K562 (cell line): ENCODE measurements at regions not wholly inside any gene's neighbourhood (a gene's known extent, or its start where the extent isn't known, plus 50 kb on each side); places are given as distances from the start of the nearest gene placed in this dataset.

ENCODE experiments used
- C11orf30 ChIP-seq: fragments of 450-650 bp; IDR thresholded peaks from 2 replicates; pipeline ENCODE4 v1.6.1; 2016; ENCODE audit warnings: low read depth, mild to moderate bottlenecking
- FOXA3 ChIP-seq, 2 experiments: fragments of 450-650 bp in 1 of 2; sonication (generic) in 1 of 2; formaldehyde crosslinking; IDR thresholded peaks in 1 of 2; conservative IDR thresholded peaks in 1 of 2; 2 replicates each; pipeline versions ENCODE4 v1.4.0 to v1.8.0; 2020 to 2022; ENCODE audit warnings: mild to moderate bottlenecking in 2 of 2, missing genetic modification reagents in 1 of 2
- HNRNPL ChIP-seq: fragments of 200-400 bp; formaldehyde crosslinking; IDR thresholded peaks from 2 replicates; pipeline ENCODE4 v1.6.1; 2017; ENCODE audit warnings: low read depth, mild to moderate bottlenecking, low read length
- RAD21 ChIP-seq, 2 experiments: fragments of 250-450 bp in 1 of 2; fragments of 450-650 bp in 1 of 2; sonication (Bioruptor Pico) in 1 of 2; formaldehyde crosslinking in 1 of 2; IDR thresholded peaks in 1 of 2; conservative IDR thresholded peaks in 1 of 2; 2 replicates each; pipeline versions ENCODE4 v1.4.0 to v1.8.0; 2020 to 2022; ENCODE audit warnings: mild to moderate bottlenecking in 2 of 2, moderate library complexity in 1 of 2
- RBM22 ChIP-seq: fragments of 200-400 bp; formaldehyde crosslinking; IDR thresholded peaks from 2 replicates; pipeline ENCODE4 v1.6.1; 2018; ENCODE audit warnings: low read length, low read depth; ENCODE audit not compliant: poor library complexity, severe bottlenecking
- TCF7L2 ChIP-seq: fragments of 150-350 bp; IDR thresholded peaks from 2 replicates; pipeline ENCODE4 v1.6.1; 2016; ENCODE audit warnings: low read depth, mild to moderate bottlenecking, low read length, moderate library complexity
- YY1 ChIP-seq, 3 experiments: IDR thresholded peaks; 2 replicates each; pipeline ENCODE4 v1.6.1; 2011; ENCODE audit warnings: low read length in 2 of 3, mild to moderate bottlenecking in 2 of 3, moderate library complexity in 2 of 3, borderline replicate concordance in 1 of 3, control low read depth in 1 of 3, low read depth in 1 of 3; ENCODE audit not compliant: insufficient read depth in 3 of 3, insufficient replicate concordance in 2 of 3, control insufficient read depth in 1 of 3, insufficient read length in 1 of 3; ENCODE audit errors: extremely low read depth in 1 of 3
- ZNF274 ChIP-seq: IDR thresholded peaks from 2 replicates; pipeline ENCODE4 v1.6.1; 2011; ENCODE audit warnings: low read depth, mild to moderate bottlenecking, low read length, moderate library complexity, borderline replicate concordance
- TF ChIP-seq, protein P1 (sequence below), 3 experiments: IDR thresholded peaks in 2 of 3; conservative IDR thresholded peaks in 1 of 3; 2 replicates each; pipeline ENCODE4 v1.5.1; 2011 to 2012; ENCODE audit warnings: low read length in 3 of 3, mild to moderate bottlenecking in 3 of 3, control low read depth in 2 of 3, improper control_type of control experiment in 1 of 3, inconsistent platforms in 1 of 3, low read depth in 1 of 3, mixed read lengths in 1 of 3, moderate library complexity in 1 of 3; ENCODE audit not compliant: insufficient read depth in 2 of 3
- TF ChIP-seq, protein P2 (sequence below): fragments of 250-450 bp; sonication (Bioruptor Pico); IDR thresholded peaks from 2 replicates; pipeline ENCODE4 v1.8.0; 2021; ENCODE audit warnings: moderate library complexity, mild to moderate bottlenecking, inconsistent platforms

DNA sequence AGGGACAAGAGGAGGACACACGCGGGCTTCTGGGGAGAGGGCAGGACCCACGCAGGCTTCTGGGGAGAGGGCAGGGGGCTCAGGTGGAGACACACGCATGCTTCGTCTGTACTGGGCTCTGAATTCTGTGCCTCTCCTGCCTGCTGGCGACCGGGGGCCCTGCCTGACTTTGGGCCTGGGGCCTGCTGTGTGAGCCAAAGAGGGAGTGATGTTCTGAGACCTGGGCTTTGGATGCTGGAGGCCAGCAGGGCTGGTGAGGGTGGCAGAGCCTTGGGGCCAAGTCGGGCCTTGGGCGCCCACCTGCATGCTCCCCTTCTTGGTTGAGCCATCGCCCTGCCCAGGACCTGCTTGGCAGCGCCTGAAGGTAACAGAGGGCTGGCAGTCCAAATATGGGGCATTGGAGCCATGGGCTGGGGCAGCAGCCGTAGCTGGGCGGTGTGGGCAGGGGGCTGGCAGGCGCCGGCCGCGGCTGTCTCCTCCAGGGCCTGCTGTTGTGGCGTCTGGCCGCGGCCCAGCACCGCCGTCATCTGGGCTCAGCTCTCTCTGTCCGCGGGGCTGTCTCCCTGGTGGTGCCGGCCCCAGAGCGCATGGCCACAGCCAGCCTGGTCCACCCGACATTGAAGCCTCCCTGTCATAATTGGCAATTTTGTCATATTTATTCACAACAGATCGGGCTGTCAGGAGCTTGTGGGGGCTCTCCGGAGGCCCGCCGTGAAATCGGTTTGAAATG, 78.9 kb downstream of the UNCX start:
- TF ChIP-seq, protein P1, sequence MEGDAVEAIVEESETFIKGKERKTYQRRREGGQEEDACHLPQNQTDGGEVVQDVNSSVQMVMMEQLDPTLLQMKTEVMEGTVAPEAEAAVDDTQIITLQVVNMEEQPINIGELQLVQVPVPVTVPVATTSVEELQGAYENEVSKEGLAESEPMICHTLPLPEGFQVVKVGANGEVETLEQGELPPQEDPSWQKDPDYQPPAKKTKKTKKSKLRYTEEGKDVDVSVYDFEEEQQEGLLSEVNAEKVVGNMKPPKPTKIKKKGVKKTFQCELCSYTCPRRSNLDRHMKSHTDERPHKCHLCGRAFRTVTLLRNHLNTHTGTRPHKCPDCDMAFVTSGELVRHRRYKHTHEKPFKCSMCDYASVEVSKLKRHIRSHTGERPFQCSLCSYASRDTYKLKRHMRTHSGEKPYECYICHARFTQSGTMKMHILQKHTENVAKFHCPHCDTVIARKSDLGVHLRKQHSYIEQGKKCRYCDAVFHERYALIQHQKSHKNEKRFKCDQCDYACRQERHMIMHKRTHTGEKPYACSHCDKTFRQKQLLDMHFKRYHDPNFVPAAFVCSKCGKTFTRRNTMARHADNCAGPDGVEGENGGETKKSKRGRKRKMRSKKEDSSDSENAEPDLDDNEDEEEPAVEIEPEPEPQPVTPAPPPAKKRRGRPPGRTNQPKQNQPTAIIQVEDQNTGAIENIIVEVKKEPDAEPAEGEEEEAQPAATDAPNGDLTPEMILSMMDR (IDR thresholded peaks at IDR 0.05 in 2 of 3, conservative IDR thresholded peaks at IDR 0.05 in 1 of 3; ENCODE audit: insufficient read depth in 2 of 3, low read depth in 1 of 3, low read length in 3 of 3), result no peak
- TF ChIP-seq ZNF274 (no peak), C11orf30 (no peak), RAD21 (CRISPR knock-in tag; conservative IDR thresholded peaks at IDR 0.05 in 1 of 2, IDR thresholded peaks at IDR 0.05 in 1 of 2) (no peak), HNRNPL (no peak), RBM22 (no peak), TCF7L2 (no peak), FOXA3 (CRISPR knock-in tag; conservative IDR thresholded peaks at IDR 0.05 in 1 of 2, IDR thresholded peaks at IDR 0.05 in 1 of 2) (no peak), YY1 (IDR thresholded peaks at IDR 0.05; ENCODE audit: borderline replicate concordance in 1 of 3, control insufficient read depth in 1 of 3, extremely low read depth in 1 of 3, insufficient read depth in 3 of 3, insufficient read length in 1 of 3, insufficient replicate concordance in 2 of 3, low read depth in 1 of 3, low read length in 2 of 3) (no peak)
- TF ChIP-seq, protein P2, sequence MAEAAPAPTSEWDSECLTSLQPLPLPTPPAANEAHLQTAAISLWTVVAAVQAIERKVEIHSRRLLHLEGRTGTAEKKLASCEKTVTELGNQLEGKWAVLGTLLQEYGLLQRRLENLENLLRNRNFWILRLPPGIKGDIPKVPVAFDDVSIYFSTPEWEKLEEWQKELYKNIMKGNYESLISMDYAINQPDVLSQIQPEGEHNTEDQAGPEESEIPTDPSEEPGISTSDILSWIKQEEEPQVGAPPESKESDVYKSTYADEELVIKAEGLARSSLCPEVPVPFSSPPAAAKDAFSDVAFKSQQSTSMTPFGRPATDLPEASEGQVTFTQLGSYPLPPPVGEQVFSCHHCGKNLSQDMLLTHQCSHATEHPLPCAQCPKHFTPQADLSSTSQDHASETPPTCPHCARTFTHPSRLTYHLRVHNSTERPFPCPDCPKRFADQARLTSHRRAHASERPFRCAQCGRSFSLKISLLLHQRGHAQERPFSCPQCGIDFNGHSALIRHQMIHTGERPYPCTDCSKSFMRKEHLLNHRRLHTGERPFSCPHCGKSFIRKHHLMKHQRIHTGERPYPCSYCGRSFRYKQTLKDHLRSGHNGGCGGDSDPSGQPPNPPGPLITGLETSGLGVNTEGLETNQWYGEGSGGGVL (CRISPR knock-in tag), result no peak
